HG02981 (cell line): ENCODE measurements at regions not wholly inside any gene's neighbourhood (a gene's known extent, or its start where the extent isn't known, plus 50 kb on each side); places are given as distances from the start of the nearest gene placed in this dataset.
"Not testable (repeated sequence)": the region's sequence is repeated elsewhere in the genome, so short reads cannot be mapped to it uniquely, and the experiment has no call there.

Experiments
- ATAC-seq: cut with Tn5 transposase; IDR thresholded peaks from one replicate; pipeline ENCODE4 v1.9.1; 2021; ENCODE audit warnings: mild to moderate bottlenecking, moderate library complexity; ENCODE audit not compliant: unreplicated experiment

DNA sequence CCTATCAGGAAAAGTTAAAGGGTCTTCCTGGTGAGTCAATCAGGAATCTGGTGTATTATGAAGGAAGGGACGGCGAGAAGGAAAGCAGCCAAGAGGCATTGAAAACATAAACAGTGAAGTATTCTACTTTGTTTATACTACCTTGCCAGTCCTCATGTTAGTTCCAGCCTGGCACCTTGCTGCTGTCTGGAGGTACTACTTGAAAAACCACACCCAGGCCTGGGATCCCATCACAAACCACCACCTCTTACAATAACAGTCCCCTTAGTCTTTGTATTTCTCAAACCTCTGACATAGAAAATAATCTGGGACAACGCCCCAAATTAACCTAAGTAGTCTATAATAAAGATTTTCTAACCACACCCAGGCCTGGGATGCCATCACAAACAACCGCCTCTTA is 676.7 kb upstream of the SOX9 start:
- no peak for ATAC-seq

GRCh38 chr17:71446645-71447437 is 674.0 kb upstream of the SOX9 start:
- no peak for ATAC-seq

- ATAC-seq: no peak
Observed at GRCh38 chr17:71447644-71448043, 673.2 kb upstream of the SOX9 start.

DNA sequence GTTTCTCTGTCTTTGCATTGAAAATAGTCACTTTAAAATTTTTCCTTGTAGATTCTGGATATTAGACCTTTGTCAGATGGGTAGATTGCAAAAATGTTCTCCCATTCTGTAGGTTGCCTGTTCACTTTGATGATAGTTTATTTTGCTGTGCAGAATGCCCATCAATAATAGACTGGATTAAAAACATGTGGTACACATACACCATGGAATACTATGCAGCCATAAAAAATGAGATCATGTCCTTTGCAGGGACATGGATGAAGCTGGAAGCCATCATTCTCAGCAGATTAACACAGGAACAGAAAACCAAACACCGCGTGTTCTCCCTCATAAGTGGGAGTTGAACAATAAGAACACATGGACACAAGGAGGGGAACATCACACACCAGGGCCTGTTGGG is 670.2 kb upstream of the SOX9 start:
- ATAC-seq: not testable (repeated sequence)

DNA sequence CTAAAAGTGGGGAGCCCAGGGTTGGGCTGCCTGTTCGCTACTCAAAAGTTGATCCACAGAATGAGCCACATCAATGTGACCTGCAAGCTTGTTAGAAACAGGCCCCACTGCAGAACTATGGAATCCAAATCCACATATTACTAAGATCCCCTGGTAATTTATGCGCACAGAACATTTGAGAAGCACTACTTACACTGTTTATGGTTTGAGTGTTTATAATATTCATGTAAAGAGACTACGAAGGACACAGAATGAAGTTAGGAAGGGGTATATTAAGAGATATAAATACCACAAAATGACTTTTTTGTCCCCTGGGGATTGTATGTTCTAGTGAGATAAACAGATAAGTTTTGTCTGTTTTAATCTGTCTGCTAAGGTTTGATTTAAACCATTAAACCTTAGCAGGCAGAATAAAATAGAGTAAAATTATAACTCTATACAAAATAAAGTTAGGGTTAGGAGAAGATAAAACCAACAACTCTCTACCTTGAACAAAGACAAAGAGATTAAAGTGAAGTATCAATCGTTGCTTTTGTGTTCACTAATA is 666.9 kb upstream of the SOX9 start:
- no peak for ATAC-seq

DNA sequence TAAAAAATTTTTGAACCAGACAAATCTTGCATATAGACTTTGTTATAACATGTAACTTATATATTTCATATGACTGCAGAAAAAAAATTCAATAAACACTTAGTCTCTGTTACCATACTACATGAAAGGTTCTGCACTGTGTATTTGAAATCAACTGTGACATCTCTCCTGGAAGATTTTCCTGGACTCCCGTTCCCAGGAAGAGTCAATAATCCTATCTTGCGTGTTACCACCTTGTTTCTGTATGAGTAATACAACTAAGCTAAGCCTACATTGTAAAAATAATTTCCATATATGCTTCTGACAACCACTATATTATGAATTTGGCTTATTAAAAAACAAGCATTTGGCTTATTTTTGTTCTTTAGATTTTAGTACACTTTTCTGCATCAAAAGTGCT is 665.6 kb upstream of the SOX9 start:
- no peak for ATAC-seq

DNA sequence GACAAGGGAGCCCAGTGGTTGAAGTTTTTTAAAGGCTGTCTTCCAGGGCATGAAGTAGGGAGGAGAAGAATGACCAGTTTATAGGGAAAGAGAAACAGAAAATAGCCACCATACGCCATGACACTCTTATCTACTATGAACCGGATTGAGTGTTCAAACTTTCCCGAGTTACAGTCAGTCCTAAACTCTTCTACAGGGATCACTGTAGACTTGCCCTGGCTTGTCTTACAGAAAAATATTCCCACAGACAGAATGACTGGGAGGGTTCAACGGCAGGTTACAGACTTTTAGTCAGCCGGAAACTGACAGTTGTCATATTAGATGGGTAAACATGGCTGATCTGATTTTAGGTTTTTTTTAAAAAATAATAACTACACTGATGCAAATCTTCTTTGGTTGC is 662.5 kb upstream of the SOX9 start:
- no peak for ATAC-seq

DNA sequence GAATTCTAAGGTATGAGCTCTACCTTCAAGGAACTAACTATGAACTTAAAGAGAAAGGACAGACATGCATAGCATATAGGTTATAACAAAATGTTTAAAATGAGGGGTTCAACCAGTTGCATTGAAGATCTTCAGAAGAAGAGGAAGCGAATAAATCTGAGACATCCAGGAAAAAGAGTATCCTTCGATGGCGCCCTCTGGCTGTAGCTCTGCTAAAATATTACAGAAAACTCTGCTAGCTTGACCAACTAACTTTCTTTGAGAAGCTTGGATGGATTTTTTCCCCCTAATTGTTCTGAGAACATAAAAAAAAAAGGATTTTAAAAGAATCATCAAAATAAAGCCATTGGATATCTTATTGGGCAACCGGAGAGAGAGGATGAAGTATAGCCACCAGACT is 659.9 kb upstream of the SOX9 start:
- ATAC-seq: no peak

DNA sequence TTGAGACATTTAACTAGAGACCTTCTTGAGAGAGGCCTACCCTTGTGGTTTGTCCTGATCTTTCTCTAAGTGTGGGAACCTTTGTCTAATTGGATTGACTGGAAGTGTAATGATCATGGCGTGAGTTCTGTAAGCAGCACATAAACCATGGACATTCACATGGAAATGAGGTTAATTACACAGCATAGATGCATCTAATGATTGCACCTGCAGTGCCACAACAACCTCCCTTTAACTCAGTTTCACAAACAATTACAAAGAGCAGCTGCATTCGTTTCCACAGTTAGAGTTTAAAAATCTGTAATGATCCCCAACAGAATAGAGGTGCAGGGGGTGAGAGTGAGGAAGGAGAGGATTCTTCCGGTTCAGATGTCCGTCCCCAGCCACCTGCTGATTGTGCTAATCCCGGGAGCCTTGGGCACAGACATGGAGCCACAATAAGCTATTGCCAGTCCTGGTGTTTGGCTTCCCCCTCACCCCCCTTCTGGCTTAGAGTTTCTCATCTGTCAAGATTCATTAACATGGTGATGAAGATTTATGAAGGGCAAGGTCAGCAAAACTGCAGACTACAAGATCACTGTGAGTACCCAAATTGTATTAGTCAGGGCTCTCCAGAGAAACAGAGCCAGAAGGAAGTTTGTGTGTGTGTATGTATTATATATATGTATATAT is 659.2 kb upstream of the SOX9 start:
- ATAC-seq: no peak

DNA sequence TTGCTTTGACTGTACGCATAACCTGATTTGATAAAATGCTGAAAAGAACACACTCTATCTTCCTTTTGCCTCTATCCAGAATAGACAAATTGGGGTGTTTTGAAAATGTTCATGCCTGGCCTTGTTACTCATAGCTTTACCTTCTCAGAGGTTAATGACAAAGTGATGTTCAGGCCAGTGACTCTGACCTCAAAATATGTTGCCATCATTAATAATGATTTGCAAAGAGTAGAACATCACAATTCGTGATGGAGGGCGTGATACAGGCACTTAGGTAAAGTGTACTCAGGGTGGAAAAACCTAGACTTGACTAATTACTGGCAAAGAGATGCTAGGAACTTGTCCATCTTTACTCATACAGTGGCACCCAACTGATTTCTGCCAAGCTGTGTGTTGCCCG is 656.6 kb upstream of the SOX9 start:
- ATAC-seq: no peak

- no peak for ATAC-seq
Observed at GRCh38 chr17:71464751-71465150, 656.1 kb upstream of the SOX9 start.

DNA sequence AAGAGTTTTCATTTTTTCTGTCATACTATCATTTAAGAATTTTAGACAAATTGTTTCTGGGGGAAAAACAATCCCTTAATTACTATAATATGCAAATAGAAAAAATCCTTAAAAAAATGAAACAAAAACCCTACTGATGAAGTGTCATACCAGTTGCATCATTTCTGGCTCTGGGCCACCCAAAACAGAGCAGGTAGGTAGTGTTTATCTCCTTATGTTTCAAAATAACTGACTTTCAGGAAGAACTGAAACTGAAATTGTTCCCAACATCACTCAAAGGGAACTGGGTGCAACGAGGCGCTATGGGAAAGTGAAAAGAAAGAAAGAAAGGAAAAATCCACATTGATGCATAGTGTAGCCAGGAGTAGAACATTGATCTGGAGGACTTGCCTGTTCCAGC is 653.1 kb upstream of the SOX9 start:
- ATAC-seq: no peak

GRCh38 chr17:71470062-71470461 is 650.8 kb upstream of the SOX9 start:
- no peak for ATAC-seq

- ATAC-seq: peak; percentile 63
Observed at GRCh38 chr17:71472809-71473789, 647.7 kb upstream of the SOX9 start.

DNA sequence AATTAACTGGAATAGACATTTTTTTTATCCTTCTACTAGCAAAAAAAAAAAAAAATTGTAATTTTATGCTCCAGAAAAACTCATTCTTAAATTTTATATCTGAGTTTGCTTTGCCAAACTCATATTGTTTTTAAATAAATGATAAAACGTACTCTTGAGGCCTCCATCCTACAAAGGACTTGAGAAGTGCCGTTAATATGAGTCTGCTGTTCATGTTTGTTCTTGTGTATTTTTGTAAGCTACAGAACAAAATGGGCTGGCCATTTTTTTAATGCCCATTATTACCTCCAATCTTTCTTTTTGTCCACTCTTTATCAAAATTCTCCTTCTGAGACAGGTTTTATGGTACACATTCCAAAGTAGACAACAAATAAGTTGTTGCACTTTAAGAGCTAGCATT is 643.5 kb upstream of the SOX9 start:
- no peak for ATAC-seq

GRCh38 chr17:71480099-71480498 is 640.7 kb upstream of the SOX9 start:
- no peak for ATAC-seq

DNA sequence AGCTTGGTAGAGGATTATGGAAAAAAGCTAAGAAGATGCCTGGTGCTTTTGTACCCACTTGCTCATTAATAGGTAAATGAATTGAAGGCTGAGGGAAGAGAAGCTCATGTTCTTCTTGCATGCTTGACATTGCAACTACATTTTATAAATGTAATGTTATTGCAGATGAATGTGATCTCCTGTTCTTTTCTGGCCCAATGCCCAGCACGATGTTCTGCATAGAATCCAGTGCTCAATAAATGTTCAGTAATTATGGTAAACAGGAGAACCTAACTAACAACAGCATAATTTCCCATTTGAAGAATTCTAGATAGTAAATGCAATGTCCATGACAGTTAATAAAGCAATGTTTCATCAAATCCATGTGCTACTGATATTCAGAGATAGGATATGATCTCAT is 638.2 kb upstream of the SOX9 start:
- ATAC-seq: no peak

DNA sequence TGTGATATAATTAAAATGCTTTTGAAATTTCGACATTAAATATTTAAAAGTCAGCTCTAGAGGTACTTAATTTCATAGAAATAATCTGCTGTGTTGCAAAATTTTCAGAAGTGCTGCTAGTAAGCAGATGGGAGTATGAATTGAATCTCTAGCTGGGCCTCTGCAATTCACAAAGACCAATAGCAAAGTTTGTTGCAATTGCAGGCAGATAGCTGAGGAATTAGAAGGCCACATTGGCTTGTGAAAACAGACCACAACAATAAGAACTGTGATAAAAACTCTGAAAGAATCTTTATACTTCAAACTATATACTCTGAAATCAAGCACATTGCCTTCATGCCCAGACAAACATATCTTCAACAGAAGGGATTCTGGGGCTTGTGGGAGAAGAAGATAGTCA is 636.3 kb upstream of the SOX9 start:
- ATAC-seq: no peak

DNA sequence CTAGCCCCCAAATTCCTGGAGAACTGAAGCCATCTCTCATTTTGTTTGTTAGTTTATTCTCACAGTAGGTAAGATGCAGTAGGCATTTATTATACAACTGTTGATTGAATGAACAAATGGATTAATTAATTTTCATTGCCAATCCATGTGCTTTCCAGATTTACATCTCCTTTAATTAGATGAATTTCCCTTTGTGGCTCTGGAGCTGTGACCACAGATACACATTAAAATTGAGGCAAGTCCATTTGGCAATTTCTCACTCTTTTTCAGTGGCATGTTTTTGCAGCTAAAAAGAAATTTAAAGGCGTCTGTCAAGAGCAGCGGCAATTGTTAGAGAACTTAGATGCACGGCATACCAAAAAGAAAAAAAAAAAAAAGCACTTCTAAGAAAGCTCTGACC is 635.4 kb upstream of the SOX9 start:
- no peak for ATAC-seq

GRCh38 chr17:71486261-71486660 is 634.6 kb upstream of the SOX9 start:
- no peak for ATAC-seq

DNA sequence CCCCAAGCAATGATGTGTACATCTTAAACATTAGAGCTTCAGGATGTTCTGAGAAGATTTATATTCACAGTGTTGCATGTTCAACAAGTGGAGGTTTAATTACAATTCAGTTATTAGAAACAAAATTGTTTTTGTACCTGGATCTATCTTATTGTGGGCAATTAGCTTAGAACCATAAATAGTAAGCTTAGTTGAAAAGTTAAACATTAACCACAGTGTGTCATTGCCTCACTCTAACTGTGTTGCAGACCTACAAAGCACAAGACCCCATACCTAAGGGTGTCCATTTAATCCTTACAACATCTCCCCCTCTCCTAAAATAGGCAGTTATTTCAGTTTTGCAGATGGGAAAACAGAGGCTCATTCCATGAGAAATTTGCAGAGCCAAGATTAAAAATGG is 632.0 kb upstream of the SOX9 start:
- ATAC-seq: no peak
